ENCODE measurements at regions not wholly inside any gene's neighbourhood (a gene's known extent, or its start where the extent isn't known, plus 50 kb on each side); places are given as distances from the start of the nearest gene placed in this dataset.

- H3K27ac ChIP-seq = no peak overlapping the region
- peaks cover 0 to 21% (median 6%) of the 10 kb centered on the region in 3 donors for H3K4me1 ChIP-seq
- H3K36me3 ChIP-seq = no peaks in the 10 kb centered on the region
- no peak for ATAC-seq
- H3K4me3 ChIP-seq = no peak overlapping the region
- 89 to 91% methylated on average over 2 to 4 of the region's 5 CpGs for WGBS, 2 donors (ENCODE audit: low coverage in 1 of 2)
- H3K9me3 ChIP-seq = no peaks in the 10 kb centered on the region
- no peaks in the 10 kb centered on the region for H3K27me3 ChIP-seq
- TF ChIP-seq POLR2A (IDR thresholded peaks at IDR 0.05) (no peak), EP300 (IDR thresholded peaks at IDR 0.05) (no peak), POLR2AphosphoS5 (IDR thresholded peaks at IDR 0.05) (no peak), CTCF (IDR thresholded peaks at IDR 0.05) (no peak)
These were observed 90.5 kb upstream of the UPP2 start for GRCh38 chr2:158011055-158011771.

GRCh38 chr2:158009399-158009798 lies 92.3 kb upstream of the UPP2 start:
- Histone ChIP-seq H3K27ac (no peak overlapping the region), H3K4me1 (peaks cover 0 to 24% (median 6%) of the 10 kb centered on the region in 3 donors), H3K4me3 (no peak overlapping the region), H3K9me3 (no peaks in the 10 kb centered on the region), H3K36me3 (no peaks in the 10 kb centered on the region), H3K27me3 (no peaks in the 10 kb centered on the region)
- TF ChIP-seq EP300 (IDR thresholded peaks at IDR 0.05) (no peak), POLR2AphosphoS5 (IDR thresholded peaks at IDR 0.05) (peak; percentile 52), CTCF (IDR thresholded peaks at IDR 0.05) (no peak), POLR2A (IDR thresholded peaks at IDR 0.05) (no peak)
- WGBS, 2 donors (ENCODE audit: low coverage in 1 of 2) = 7 to 60% methylated on average over 1 to 4 of the region's 4 CpGs
- no peak for ATAC-seq

GRCh38 chr2:158006961-158007719 lies 94.5 kb upstream of the UPP2 start:
- no peaks in the 10 kb centered on the region for H3K9me3 ChIP-seq
- no peak for ATAC-seq
- H3K27me3 ChIP-seq = no peaks in the 10 kb centered on the region
- WGBS, 2 donors (ENCODE audit: low coverage in 1 of 2) = 86 to 95% methylated on average over 3 to 9 of the region's 9 CpGs
- no peak overlapping the region for H3K27ac ChIP-seq
- H3K4me1 ChIP-seq = peaks cover 0 to 18% (median 6%) of the 10 kb centered on the region in 3 donors
- no peaks in the 10 kb centered on the region for H3K36me3 ChIP-seq
- no peak overlapping the region for H3K4me3 ChIP-seq
- no peak for TF ChIP-seq POLR2AphosphoS5 (IDR thresholded peaks at IDR 0.05)
- no peak for TF ChIP-seq CTCF (IDR thresholded peaks at IDR 0.05)
- no peak for TF ChIP-seq EP300 (IDR thresholded peaks at IDR 0.05)
- no peak for TF ChIP-seq POLR2A (IDR thresholded peaks at IDR 0.05)

- Histone ChIP-seq H3K27ac (no peak overlapping the region), H3K27me3 (no peaks in the 10 kb centered on the region), H3K4me3 (no peak overlapping the region), H3K36me3 (no peaks in the 10 kb centered on the region), H3K4me1 (peaks cover 0 to 11% (median under 1%) of the 10 kb centered on the region in 3 donors), H3K9me3 (no peaks in the 10 kb centered on the region)
- WGBS, 2 donors (ENCODE audit: low coverage in 1 of 2) = 23 to 30% methylated on average over 8 of the region's 8 CpGs
- no peak for ATAC-seq
- TF ChIP-seq POLR2AphosphoS5 (IDR thresholded peaks at IDR 0.05) (no peak), EP300 (IDR thresholded peaks at IDR 0.05) (no peak), CTCF (IDR thresholded peaks at IDR 0.05) (no peak), POLR2A (IDR thresholded peaks at IDR 0.05) (no peak)
These were observed 97.4 kb upstream of the UPP2 start for GRCh38 chr2:158004126-158004764.

Measured in gastroesophageal sphincter (tissue), 4 donors.